ENCODE measurements at regions not wholly inside any gene's neighbourhood (a gene's known extent, or its start where the extent isn't known, plus 50 kb on each side); places are given as distances from the start of the nearest gene placed in this dataset.

DNA sequence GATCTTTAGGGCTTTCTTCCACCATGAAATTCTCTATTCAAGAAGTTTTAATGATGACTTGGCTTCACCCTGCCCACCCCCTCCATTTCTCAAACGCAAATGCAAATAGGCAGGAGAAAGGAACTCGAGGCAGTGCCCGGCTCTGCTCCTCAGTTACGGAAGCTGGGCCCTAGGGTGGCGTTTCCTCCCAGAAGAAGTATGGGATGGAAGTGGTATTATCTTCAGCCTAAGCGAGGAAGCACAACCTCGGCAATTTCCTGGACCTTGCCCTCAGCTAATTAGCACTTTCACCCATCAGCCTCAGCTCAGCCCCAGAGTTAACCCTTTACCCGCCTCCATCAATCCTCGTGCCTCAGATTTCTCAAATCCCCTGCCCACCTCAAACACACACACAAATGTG is 58.2 kb upstream of the LRRC55 start:
- TF ChIP-seq JUND (IDR thresholded peaks at IDR 0.05) (no peak), TAF1 (conservative IDR thresholded peaks at IDR 0.05) (no peak), NR2F2 (IDR thresholded peaks at IDR 0.05) (no peak), SP1 (IDR thresholded peaks at IDR 0.05) (no peak), EGR1 (IDR thresholded peaks at IDR 0.05; ENCODE audit: low read depth in 2 of 2) (no peak)
- TF ChIP-seq, protein P1, sequence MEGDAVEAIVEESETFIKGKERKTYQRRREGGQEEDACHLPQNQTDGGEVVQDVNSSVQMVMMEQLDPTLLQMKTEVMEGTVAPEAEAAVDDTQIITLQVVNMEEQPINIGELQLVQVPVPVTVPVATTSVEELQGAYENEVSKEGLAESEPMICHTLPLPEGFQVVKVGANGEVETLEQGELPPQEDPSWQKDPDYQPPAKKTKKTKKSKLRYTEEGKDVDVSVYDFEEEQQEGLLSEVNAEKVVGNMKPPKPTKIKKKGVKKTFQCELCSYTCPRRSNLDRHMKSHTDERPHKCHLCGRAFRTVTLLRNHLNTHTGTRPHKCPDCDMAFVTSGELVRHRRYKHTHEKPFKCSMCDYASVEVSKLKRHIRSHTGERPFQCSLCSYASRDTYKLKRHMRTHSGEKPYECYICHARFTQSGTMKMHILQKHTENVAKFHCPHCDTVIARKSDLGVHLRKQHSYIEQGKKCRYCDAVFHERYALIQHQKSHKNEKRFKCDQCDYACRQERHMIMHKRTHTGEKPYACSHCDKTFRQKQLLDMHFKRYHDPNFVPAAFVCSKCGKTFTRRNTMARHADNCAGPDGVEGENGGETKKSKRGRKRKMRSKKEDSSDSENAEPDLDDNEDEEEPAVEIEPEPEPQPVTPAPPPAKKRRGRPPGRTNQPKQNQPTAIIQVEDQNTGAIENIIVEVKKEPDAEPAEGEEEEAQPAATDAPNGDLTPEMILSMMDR (IDR thresholded peaks at IDR 0.05; ENCODE audit: low read depth, low read length, missing input control) = no peak
